Peyer's patch (tissue), 4 donors: ENCODE measurements at regions not wholly inside any gene's neighbourhood (a gene's known extent, or its start where the extent isn't known, plus 50 kb on each side); places are given as distances from the start of the nearest gene placed in this dataset.

Source experiments
- CTCF ChIP-seq, 6 experiments: fragments of 450-650 bp in 4 of 6; fragments of 200-600 bp in 2 of 6; sonication (generic) in 1 of 6; IDR thresholded peaks; one replicate each; pipeline ENCODE4 v1.5.1; 2017 to 2019; ENCODE audit warnings: antibody characterized with exemption in 6 of 6, mild to moderate bottlenecking in 3 of 6, moderate library complexity in 1 of 6
- POLR2A ChIP-seq, 2 donors: fragments of 450-650 bp; IDR thresholded peaks; one replicate each; pipeline ENCODE4 v1.5.1; 2017; ENCODE audit warnings: antibody characterized with exemption in 2 of 2, mild to moderate bottlenecking in 2 of 2, moderate library complexity in 2 of 2

GRCh38 chr19:31781542-31781941 lies 432.3 kb upstream of the TSHZ3 start:
- TF ChIP-seq CTCF (IDR thresholded peaks at IDR 0.05) (no peak), POLR2A (IDR thresholded peaks at IDR 0.05) (no peak)
